ENCODE measurements at regions not wholly inside any gene's neighbourhood (a gene's known extent, or its start where the extent isn't known, plus 50 kb on each side); places are given as distances from the start of the nearest gene placed in this dataset.

DNA sequence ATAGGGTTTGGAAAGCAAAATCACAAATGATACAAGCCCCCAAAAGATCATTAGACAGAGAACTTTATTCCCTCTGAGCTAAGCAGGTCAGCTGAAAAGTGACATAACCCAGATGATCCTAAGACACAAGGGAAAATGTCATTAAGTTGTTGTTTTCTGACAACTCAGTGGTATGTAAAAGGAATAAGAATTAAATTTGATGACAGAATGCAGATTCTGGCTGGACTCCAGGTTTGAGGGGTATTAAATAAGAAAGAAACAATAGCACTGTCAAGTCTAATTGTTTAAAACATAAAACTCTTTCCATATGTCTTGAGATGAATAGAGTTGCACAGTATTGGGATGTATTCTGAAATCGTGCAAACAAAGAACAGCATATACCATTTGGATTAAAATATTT, 429.9 kb downstream of the CAAP1 start:
- Histone ChIP-seq H3K36me3 (ENCODE audit: insufficient read depth) (no peaks in the 10 kb centered on the region), H3K4me2 (no peak overlapping the region), H3K4me3 (IDR thresholded peaks at IDR 0.05; ENCODE audit: insufficient read depth, low read depth, low read length) (no peak overlapping the region), H3K4me1 (ENCODE audit: low read depth, poor library complexity, severe bottlenecking) (no peaks in the 10 kb centered on the region), H2AFZ (ENCODE audit: low read depth) (no peak overlapping the region), H3K9ac (no peak overlapping the region), H3K27me3 (ENCODE audit: insufficient read depth, low read depth) (no peaks in the 10 kb centered on the region), H3K79me2 (ENCODE audit: insufficient read depth, low read depth) (no peaks in the 10 kb centered on the region), H3K27ac (no peak overlapping the region), H4K20me1 (ENCODE audit: insufficient read depth) (no peaks in the 10 kb centered on the region)
- TF ChIP-seq, protein P1, sequence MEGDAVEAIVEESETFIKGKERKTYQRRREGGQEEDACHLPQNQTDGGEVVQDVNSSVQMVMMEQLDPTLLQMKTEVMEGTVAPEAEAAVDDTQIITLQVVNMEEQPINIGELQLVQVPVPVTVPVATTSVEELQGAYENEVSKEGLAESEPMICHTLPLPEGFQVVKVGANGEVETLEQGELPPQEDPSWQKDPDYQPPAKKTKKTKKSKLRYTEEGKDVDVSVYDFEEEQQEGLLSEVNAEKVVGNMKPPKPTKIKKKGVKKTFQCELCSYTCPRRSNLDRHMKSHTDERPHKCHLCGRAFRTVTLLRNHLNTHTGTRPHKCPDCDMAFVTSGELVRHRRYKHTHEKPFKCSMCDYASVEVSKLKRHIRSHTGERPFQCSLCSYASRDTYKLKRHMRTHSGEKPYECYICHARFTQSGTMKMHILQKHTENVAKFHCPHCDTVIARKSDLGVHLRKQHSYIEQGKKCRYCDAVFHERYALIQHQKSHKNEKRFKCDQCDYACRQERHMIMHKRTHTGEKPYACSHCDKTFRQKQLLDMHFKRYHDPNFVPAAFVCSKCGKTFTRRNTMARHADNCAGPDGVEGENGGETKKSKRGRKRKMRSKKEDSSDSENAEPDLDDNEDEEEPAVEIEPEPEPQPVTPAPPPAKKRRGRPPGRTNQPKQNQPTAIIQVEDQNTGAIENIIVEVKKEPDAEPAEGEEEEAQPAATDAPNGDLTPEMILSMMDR (conservative IDR thresholded peaks at IDR 0.05; ENCODE audit: low read depth, low read length): no peak

DNA sequence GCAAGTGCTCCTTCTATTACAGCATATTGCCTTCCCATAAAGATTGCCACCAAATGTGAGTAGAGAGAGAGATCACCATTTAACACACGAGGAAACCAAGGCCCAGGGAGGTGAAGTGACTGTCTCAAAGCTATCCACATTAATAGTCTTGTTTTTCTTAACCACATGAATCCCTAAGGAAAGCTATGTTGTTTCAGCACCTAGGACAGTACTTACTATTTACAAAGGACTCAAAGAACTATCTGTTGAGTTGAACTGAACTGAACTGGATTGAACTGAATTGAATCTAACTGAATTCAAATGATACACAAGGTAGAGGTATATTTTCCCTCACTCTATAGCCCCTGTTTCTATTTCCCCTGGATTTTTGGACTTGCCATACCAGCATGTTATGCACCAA, 430.4 kb downstream of the CAAP1 start:
- no peaks in the 10 kb centered on the region for H3K79me2 ChIP-seq (ENCODE audit: insufficient read depth, low read depth)
- no peaks in the 10 kb centered on the region for H3K4me1 ChIP-seq (ENCODE audit: low read depth, poor library complexity, severe bottlenecking)
- no peak overlapping the region for H3K4me2 ChIP-seq
- TF ChIP-seq, protein P1 (conservative IDR thresholded peaks at IDR 0.05; ENCODE audit: low read depth, low read length): no peak
- H3K27ac ChIP-seq: no peak overlapping the region
- no peaks in the 10 kb centered on the region for H4K20me1 ChIP-seq (ENCODE audit: insufficient read depth)
- no peak overlapping the region for H3K4me3 ChIP-seq (IDR thresholded peaks at IDR 0.05; ENCODE audit: insufficient read depth, low read depth, low read length)
- no peak overlapping the region for H3K9ac ChIP-seq
- H3K27me3 ChIP-seq (ENCODE audit: insufficient read depth, low read depth): no peaks in the 10 kb centered on the region
- H2AFZ ChIP-seq (ENCODE audit: low read depth): no peak overlapping the region
- H3K36me3 ChIP-seq (ENCODE audit: insufficient read depth): no peaks in the 10 kb centered on the region

DNA sequence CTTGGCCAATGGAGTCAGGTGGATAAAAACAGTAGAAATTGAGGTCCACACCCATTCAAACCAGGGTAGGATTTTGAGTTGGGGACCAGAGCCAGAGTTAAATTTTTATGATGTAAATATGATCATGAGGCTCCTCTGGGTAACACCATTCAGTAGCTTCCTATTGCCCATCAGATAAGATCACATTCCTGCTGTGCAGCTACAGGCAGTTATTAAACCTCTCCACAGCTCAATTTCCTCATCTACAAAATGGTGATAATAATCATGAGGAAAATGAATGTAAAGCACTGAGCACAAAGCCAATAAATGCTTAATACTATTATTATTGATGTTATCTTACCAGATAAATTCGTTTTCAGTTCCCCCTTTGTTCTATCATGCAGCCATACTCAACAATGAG, 432.0 kb downstream of the CAAP1 start:
- H3K4me2 ChIP-seq: no peak overlapping the region
- no peaks in the 10 kb centered on the region for H3K27me3 ChIP-seq (ENCODE audit: insufficient read depth, low read depth)
- no peaks in the 10 kb centered on the region for H4K20me1 ChIP-seq (ENCODE audit: insufficient read depth)
- H3K4me3 ChIP-seq (IDR thresholded peaks at IDR 0.05; ENCODE audit: insufficient read depth, low read depth, low read length): no peak overlapping the region
- no peaks in the 10 kb centered on the region for H3K36me3 ChIP-seq (ENCODE audit: insufficient read depth)
- H3K4me1 ChIP-seq (ENCODE audit: low read depth, poor library complexity, severe bottlenecking): no peaks in the 10 kb centered on the region
- H2AFZ ChIP-seq (ENCODE audit: low read depth): no peak overlapping the region
- H3K9ac ChIP-seq: no peak overlapping the region
- no peak overlapping the region for H3K27ac ChIP-seq
- no peaks in the 10 kb centered on the region for H3K79me2 ChIP-seq (ENCODE audit: insufficient read depth, low read depth)
- TF ChIP-seq, protein P1 (conservative IDR thresholded peaks at IDR 0.05; ENCODE audit: low read depth, low read length): no peak

DNA sequence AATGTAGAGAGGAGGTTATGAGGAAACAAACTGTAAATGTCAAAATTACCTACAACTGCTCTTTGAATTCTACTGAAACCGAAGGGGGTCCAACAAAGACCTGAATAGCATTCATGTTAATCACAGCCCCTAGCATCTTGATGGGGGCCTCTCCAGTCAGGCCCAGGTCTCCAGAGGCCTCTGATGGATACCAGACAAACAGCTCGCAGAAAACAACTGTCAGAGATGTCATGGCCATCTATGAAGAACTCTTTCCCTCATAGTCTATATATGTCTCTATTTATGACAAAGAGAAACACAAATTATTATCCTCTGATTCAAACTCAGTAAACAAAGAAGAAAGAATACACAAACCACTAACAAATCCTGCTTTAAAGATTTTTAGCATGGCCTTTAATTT, 432.6 kb downstream of the CAAP1 start:
- H3K9ac ChIP-seq: no peak overlapping the region
- H3K4me1 ChIP-seq (ENCODE audit: low read depth, poor library complexity, severe bottlenecking): no peaks in the 10 kb centered on the region
- no peaks in the 10 kb centered on the region for H3K27me3 ChIP-seq (ENCODE audit: insufficient read depth, low read depth)
- H3K79me2 ChIP-seq (ENCODE audit: insufficient read depth, low read depth): no peaks in the 10 kb centered on the region
- no peaks in the 10 kb centered on the region for H3K36me3 ChIP-seq (ENCODE audit: insufficient read depth)
- H2AFZ ChIP-seq (ENCODE audit: low read depth): no peak overlapping the region
- no peak overlapping the region for H3K27ac ChIP-seq
- no peaks in the 10 kb centered on the region for H4K20me1 ChIP-seq (ENCODE audit: insufficient read depth)
- no peak overlapping the region for H3K4me2 ChIP-seq
- TF ChIP-seq, protein P1 (conservative IDR thresholded peaks at IDR 0.05; ENCODE audit: low read depth, low read length): no peak
- no peak overlapping the region for H3K4me3 ChIP-seq (IDR thresholded peaks at IDR 0.05; ENCODE audit: insufficient read depth, low read depth, low read length)

DNA sequence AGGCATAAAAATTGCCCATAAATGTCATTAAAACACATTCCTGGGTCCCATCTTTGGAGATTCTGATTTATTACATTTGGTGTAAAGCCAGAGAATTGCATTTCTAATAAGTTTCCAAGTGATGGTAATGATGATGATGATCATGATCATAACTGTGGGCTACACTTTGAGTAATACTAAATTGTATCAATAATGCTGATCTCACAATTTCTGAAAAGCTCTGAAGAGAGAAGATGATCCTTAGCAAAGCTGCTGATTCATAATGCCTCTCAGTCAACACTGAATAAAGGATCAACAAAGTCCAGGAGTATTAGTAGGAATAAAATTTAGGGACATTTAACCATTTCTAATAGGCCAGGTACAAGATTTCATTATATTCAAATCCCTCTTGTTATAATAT, 434.5 kb downstream of the CAAP1 start:
- H3K79me2 ChIP-seq (ENCODE audit: insufficient read depth, low read depth): no peaks in the 10 kb centered on the region
- no peaks in the 10 kb centered on the region for H3K4me1 ChIP-seq (ENCODE audit: low read depth, poor library complexity, severe bottlenecking)
- H3K4me3 ChIP-seq (IDR thresholded peaks at IDR 0.05; ENCODE audit: insufficient read depth, low read depth, low read length): no peak overlapping the region
- H3K4me2 ChIP-seq: no peak overlapping the region
- H2AFZ ChIP-seq (ENCODE audit: low read depth): no peak overlapping the region
- H4K20me1 ChIP-seq (ENCODE audit: insufficient read depth): no peaks in the 10 kb centered on the region
- no peaks in the 10 kb centered on the region for H3K36me3 ChIP-seq (ENCODE audit: insufficient read depth)
- no peaks in the 10 kb centered on the region for H3K27me3 ChIP-seq (ENCODE audit: insufficient read depth, low read depth)
- no peak overlapping the region for H3K27ac ChIP-seq
- H3K9ac ChIP-seq: no peak overlapping the region
- TF ChIP-seq, protein P1 (conservative IDR thresholded peaks at IDR 0.05; ENCODE audit: low read depth, low read length): no peak

Measured in KMS-11 (cell line).